GM13977 (cell line): ENCODE measurements at regions not wholly inside any gene's neighbourhood (a gene's known extent, or its start where the extent isn't known, plus 50 kb on each side); places are given as distances from the start of the nearest gene placed in this dataset.

ENCODE experiments used
- DNase-seq: peaks from one replicate; pipeline ENCODE4 v3.0.0; 2012; ENCODE audit warnings: low spot score
- CTCF ChIP-seq: IDR thresholded peaks from 2 replicates; pipeline ENCODE4 v1.5.1; 2012; ENCODE audit warnings: mild to moderate bottlenecking, control low read depth; ENCODE audit not compliant: insufficient read depth; ENCODE audit errors: extremely low read depth, missing control alignments
- in situ Hi-C: fragments of 300-500 bp; cut with MboI; formaldehyde crosslinking; loops from one replicate; pipeline ENCODE4 v1.12.0; 2022; ENCODE audit warnings: low sequenced_read_pairs, low pct_unique_long_range_greater_than_20kb, mixed read lengths, inconsistent platforms; ENCODE audit not compliant: unreplicated experiment

- no peak for DNase-seq
- in situ Hi-C loops, result no loop called here
- no peak for TF ChIP-seq CTCF
Measured at GRCh38 chr13:90352763-90353162, 994.7 kb upstream of the MIR17HG start.

GRCh38 chr13:90355162-90355751 is 992.2 kb upstream of the MIR17HG start:
- no peak for DNase-seq
- in situ Hi-C loops, result no loop called here

GRCh38 chr13:90360785-90361184 is 986.7 kb upstream of the MIR17HG start:
- TF ChIP-seq CTCF, result no peak
- DNase-seq, result no peak
- in situ Hi-C loops, result no loop called here

More at GRCh38 chr13:90355162-90355751, 992.2 kb upstream of the MIR17HG start:
- no peak for TF ChIP-seq CTCF

- no peak for TF ChIP-seq CTCF
- DNase-seq, result no peak
- in situ Hi-C loops, result no loop called here
Measured at GRCh38 chr13:90362707-90363106, 984.8 kb upstream of the MIR17HG start.

GRCh38 chr13:90365130-90365529 is 982.4 kb upstream of the MIR17HG start:
- no peak for DNase-seq
- in situ Hi-C loops, result no loop called here
- TF ChIP-seq CTCF, result no peak

GRCh38 chr13:90374168-90374567 is 973.3 kb upstream of the MIR17HG start:
- no peak for TF ChIP-seq CTCF
- in situ Hi-C loops, result no loop called here
- DNase-seq, result no peak

- DNase-seq, result no peak
- no peak for TF ChIP-seq CTCF
- in situ Hi-C loops, result no loop called here
Measured at GRCh38 chr13:90375851-90376250, 971.6 kb upstream of the MIR17HG start.
